ENCODE measurements at regions not wholly inside any gene's neighbourhood (a gene's known extent, or its start where the extent isn't known, plus 50 kb on each side); places are given as distances from the start of the nearest gene placed in this dataset.

DNA sequence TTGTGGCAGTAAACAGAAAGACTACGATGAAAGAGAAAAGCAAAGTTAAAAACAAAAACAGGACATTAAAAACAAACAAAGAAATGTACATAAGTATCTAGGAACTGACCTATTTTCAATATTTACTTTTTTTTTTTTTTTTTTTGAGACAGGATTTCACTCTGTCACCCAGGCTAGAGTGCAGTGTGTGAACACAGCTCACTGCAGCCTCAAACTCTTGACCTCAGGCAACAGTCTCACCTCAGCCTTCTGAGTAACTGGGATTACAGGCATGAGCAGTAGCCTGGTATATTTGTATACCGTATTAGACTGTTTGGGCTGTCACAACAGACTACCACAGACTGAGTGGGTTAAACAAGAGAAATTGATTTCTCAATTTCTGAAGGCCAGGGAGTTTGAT, 1189.1 kb downstream of the CDH9 start:
- in situ Hi-C loops (cut with HindIII; ENCODE audit: low pct_unique_long_range_greater_than_20kb, low sequenced_read_pairs) (no loop called here), intact Hi-C loops (cut with micrococcal nuclease; ENCODE audit: unreplicated experiment) (no loop called here)
- BruUV-seq (replicated peaks): no TSS peak

GRCh38 chr5:25823330-25823873, 1178.6 kb upstream of the CDH10 start:
- intact Hi-C loops (cut with micrococcal nuclease; ENCODE audit: unreplicated experiment) (no loop called here), in situ Hi-C loops (cut with HindIII; ENCODE audit: low pct_unique_long_range_greater_than_20kb, low sequenced_read_pairs) (no loop called here)
- H3K9me3 ChIP-seq (ENCODE audit: control insufficient read depth, insufficient read depth, low read depth, low read length): no peaks in the 10 kb centered on the region
- DNase-seq (ENCODE audit: low read depth, low spot score) (no peak), ATAC-seq (no peak)
- POLR2A ChIA-PET: no interaction called here
- H3K27ac ChIP-seq (ENCODE audit: low read length): no peak overlapping the region
- no peaks in the 10 kb centered on the region for H3K36me3 ChIP-seq (ENCODE audit: control insufficient read depth, insufficient read depth, low read length)
- no peak for TF ChIP-seq CTCF (IDR thresholded peaks at IDR 0.05)
- no peak for TF ChIP-seq TCF7L2 (IDR thresholded peaks at IDR 0.05; ENCODE audit: low read depth, low read length)
- TF ChIP-seq POLR2AphosphoS5 (IDR thresholded peaks at IDR 0.05; ENCODE audit: low read depth, low read length): no peak
- no peak for TF ChIP-seq REST (IDR thresholded peaks at IDR 0.05; ENCODE audit: insufficient read depth in 1 of 2, low read depth in 2 of 2, low read length in 1 of 2)
- TF ChIP-seq SIN3A (IDR thresholded peaks at IDR 0.05; ENCODE audit: borderline replicate concordance, insufficient read depth, low read depth, low read length): no peak
- H3K27me3 ChIP-seq (ENCODE audit: control insufficient read depth, insufficient read depth, low read length): no peaks in the 10 kb centered on the region
- CTCF ChIA-PET: no interaction called here
- BruUV-seq (replicated peaks): no TSS peak
- H3K4me1 ChIP-seq (ENCODE audit: control insufficient read depth, insufficient read depth, low read length): no peaks in the 10 kb centered on the region
- H3K4me3 ChIP-seq (ENCODE audit: low read depth in 2 of 2, low read length in 2 of 2): no peak overlapping the region

More for the DNA sequence above, 1189.1 kb downstream of the CDH9 start:
- no peak overlapping the region for H3K27ac ChIP-seq (ENCODE audit: low read length)
- no peak for DNase-seq (ENCODE audit: low read depth, low spot score)
- H3K36me3 ChIP-seq (ENCODE audit: control insufficient read depth, insufficient read depth, low read length): no peaks in the 10 kb centered on the region
- ATAC-seq: no peak
- no peak overlapping the region for H3K4me3 ChIP-seq (ENCODE audit: low read depth in 2 of 2, low read length in 2 of 2)
- ChIA-PET CTCF (no interaction called here), POLR2A (no interaction called here)
- H3K9me3 ChIP-seq (ENCODE audit: control insufficient read depth, insufficient read depth, low read depth, low read length): peaks cover 5% of the 10 kb centered on the region; the same call in 1 of the 2 replicates
- TF ChIP-seq POLR2AphosphoS5 (IDR thresholded peaks at IDR 0.05; ENCODE audit: low read depth, low read length): no peak
- no peak for TF ChIP-seq REST (IDR thresholded peaks at IDR 0.05; ENCODE audit: insufficient read depth in 1 of 2, low read depth in 2 of 2, low read length in 1 of 2)
- no peak for TF ChIP-seq TCF7L2 (IDR thresholded peaks at IDR 0.05; ENCODE audit: low read depth, low read length)
- no peak for TF ChIP-seq CTCF (IDR thresholded peaks at IDR 0.05)
- TF ChIP-seq SIN3A (IDR thresholded peaks at IDR 0.05; ENCODE audit: borderline replicate concordance, insufficient read depth, low read depth, low read length): no peak
- no peaks in the 10 kb centered on the region for H3K4me1 ChIP-seq (ENCODE audit: control insufficient read depth, insufficient read depth, low read length)
- H3K27me3 ChIP-seq (ENCODE audit: control insufficient read depth, insufficient read depth, low read length): no peaks in the 10 kb centered on the region
